Prostate gland (tissue), 2 donors: ENCODE measurements at regions not wholly inside any gene's neighbourhood (a gene's known extent, or its start where the extent isn't known, plus 50 kb on each side); places are given as distances from the start of the nearest gene placed in this dataset.
A peak's percentile ranks its signal among the peaks of the same experiment; 100 is the strongest.

Experiments used
- DNase-seq: peaks from one replicate; pipeline ENCODE4 v3.0.0-alpha.2; 2019; ENCODE audit warnings: low spot score
- H3K27ac ChIP-seq, 2 donors: fragments of 200-600 bp; sonication (generic); 2 replicates each; pipeline ENCODE4 v1.5.1; 2017 to 2019
- H3K27me3 ChIP-seq: fragments of 200-600 bp; sonication (generic); replicated peaks from 2 replicates; pipeline ENCODE4 v1.5.1; 2019; ENCODE audit not compliant: insufficient read depth
- H3K36me3 ChIP-seq, 2 donors: fragments of 200-600 bp; sonication (generic); 1 replicate in 1 of 2; 2 replicates in 1 of 2; pipeline versions ENCODE4 v1.5.1 to v1.8.1; 2017 to 2019
- H3K4me1 ChIP-seq: fragments of 200-600 bp; sonication (generic); replicated peaks from 2 replicates; pipeline ENCODE4 v1.5.1; 2019
- H3K4me3 ChIP-seq, 2 donors: fragments of 200-600 bp; sonication (generic); 2 replicates each; pipeline ENCODE4 v1.5.1; 2017 to 2019
- H3K9me3 ChIP-seq: fragments of 200-600 bp; sonication (generic); 2 replicates; pipeline ENCODE4 v1.5.1; 2017
- CTCF ChIP-seq, 4 experiments: fragments of 200-600 bp in 2 of 4; fragments of 450-650 bp in 2 of 4; sonication (generic) in 2 of 4; IDR thresholded peaks; 1 replicate in 3 of 4; 2 replicates in 1 of 4; pipeline ENCODE4 v1.5.1; 2016 to 2019; ENCODE audit warnings: antibody characterized with exemption in 4 of 4, mild to moderate bottlenecking in 2 of 4, moderate library complexity in 2 of 4
- POLR2A ChIP-seq: fragments of 450-650 bp; IDR thresholded peaks from one replicate; pipeline ENCODE4 v1.6.1; 2016; ENCODE audit warnings: antibody characterized with exemption, mild to moderate bottlenecking
- POLR2AphosphoS5 ChIP-seq: sonication (generic); formaldehyde crosslinking; IDR thresholded peaks from one replicate; pipeline ENCODE4 v1.6.1; 2017; ENCODE audit warnings: antibody characterized with exemption
- WGBS: methylation state at CpG from one replicate; pipeline ENCODE4 v1.1.5; 2018; 5-methylcytosine and 5-hydroxymethylcytosine counted together
- intact Hi-C: fragments of 100-400 bp; cut with DNase I; formaldehyde crosslinking; loops from one replicate; pipeline ENCODE4 v1.14.2; 2022

- no peak overlapping the region for H3K27ac ChIP-seq
- no peaks in the 10 kb centered on the region for H3K4me1 ChIP-seq
- intact Hi-C loops, result no loop called here
- no peak overlapping the region for H3K4me3 ChIP-seq
- 60% methylated on average over 9 of the region's 9 CpGs for WGBS
- no peaks in the 10 kb centered on the region for H3K36me3 ChIP-seq
- no peaks in the 10 kb centered on the region for H3K9me3 ChIP-seq
- DNase-seq, result peak; percentile 5
- TF ChIP-seq CTCF (IDR thresholded peaks at IDR 0.05), result no peak
- TF ChIP-seq POLR2AphosphoS5, result no peak
- no peak for TF ChIP-seq POLR2A
- no peaks in the 10 kb centered on the region for H3K27me3 ChIP-seq
These were observed 199.4 kb downstream of the ESM1 start for GRCh38 chr5:54785729-54786591.

- Histone ChIP-seq H3K27ac (no peak overlapping the region), H3K9me3 (no peaks in the 10 kb centered on the region), H3K27me3 (no peaks in the 10 kb centered on the region), H3K36me3 (no peaks in the 10 kb centered on the region), H3K4me3 (no peak overlapping the region), H3K4me1 (no peaks in the 10 kb centered on the region)
- 81% methylated on average over 2 of the region's 2 CpGs for WGBS
- intact Hi-C loops, result no loop called here
- TF ChIP-seq POLR2A (no peak), POLR2AphosphoS5 (no peak), CTCF (IDR thresholded peaks at IDR 0.05) (no peak)
- no peak for DNase-seq
These were observed 206.6 kb downstream of the ESM1 start for GRCh38 chr5:54778783-54779182.

GRCh38 chr5:54775645-54776044 lies 209.7 kb downstream of the ESM1 start:
- H3K4me3 ChIP-seq, result no peak overlapping the region
- no peaks in the 10 kb centered on the region for H3K27me3 ChIP-seq
- H3K36me3 ChIP-seq, result no peaks in the 10 kb centered on the region
- H3K4me1 ChIP-seq, result no peaks in the 10 kb centered on the region
- no peaks in the 10 kb centered on the region for H3K9me3 ChIP-seq
- no peak for DNase-seq
- TF ChIP-seq POLR2A (no peak), CTCF (IDR thresholded peaks at IDR 0.05) (no peak), POLR2AphosphoS5 (no peak)
- intact Hi-C loops, result no loop called here
- no peak overlapping the region for H3K27ac ChIP-seq

GRCh38 chr5:54774281-54775170 lies 210.9 kb downstream of the ESM1 start:
- Histone ChIP-seq H3K9me3 (no peaks in the 10 kb centered on the region), H3K27ac (no peak overlapping the region), H3K4me3 (no peak overlapping the region), H3K4me1 (no peaks in the 10 kb centered on the region), H3K36me3 (no peaks in the 10 kb centered on the region), H3K27me3 (no peaks in the 10 kb centered on the region)
- TF ChIP-seq POLR2AphosphoS5 (no peak), CTCF (IDR thresholded peaks at IDR 0.05) (no peak), POLR2A (no peak)
- DNase-seq, result no peak
- intact Hi-C loops, result no loop called here
- WGBS, result 53% methylated on average over 10 of the region's 10 CpGs
